HG03159 (cell line): ENCODE measurements at regions not wholly inside any gene's neighbourhood (a gene's known extent, or its start where the extent isn't known, plus 50 kb on each side); places are given as distances from the start of the nearest gene placed in this dataset.
"Not testable (repeated sequence)": the region's sequence is repeated elsewhere in the genome, so short reads cannot be mapped to it uniquely, and the experiment has no call there.

Experiments used
- ATAC-seq: cut with Tn5 transposase; IDR thresholded peaks from one replicate; pipeline ENCODE4 v1.9.1; 2021; ENCODE audit warnings: mild to moderate bottlenecking, moderate library complexity; ENCODE audit not compliant: unreplicated experiment

DNA sequence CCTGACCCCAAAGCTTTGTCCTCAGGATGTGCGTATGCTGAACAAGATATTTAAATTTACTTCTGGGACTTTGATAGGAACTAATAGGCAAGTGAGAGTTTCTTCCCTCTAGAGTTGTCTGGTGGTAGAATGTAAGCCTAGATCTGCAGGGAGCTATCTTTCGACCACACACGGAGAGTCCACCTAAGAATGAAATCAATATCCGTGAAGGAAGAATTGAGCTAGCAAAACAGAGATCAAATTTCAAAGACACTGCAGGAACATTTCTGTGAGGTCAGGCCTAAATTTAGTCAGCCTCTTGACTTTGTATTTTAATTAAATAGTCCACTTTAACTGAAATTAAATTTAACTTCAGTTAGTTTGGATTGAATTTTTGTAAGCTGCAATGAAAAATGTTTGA, 871.3 kb downstream of the RAB28 start:
- ATAC-seq = no peak

GRCh38 chr4:12609212-12609875, 874.8 kb downstream of the RAB28 start:
- not testable (repeated sequence) for ATAC-seq

GRCh38 chr4:12595986-12596385, 888.2 kb downstream of the RAB28 start:
- ATAC-seq = no peak

- ATAC-seq = no peak
Measured at GRCh38 chr4:12595489-12595888, 888.7 kb downstream of the RAB28 start.

DNA sequence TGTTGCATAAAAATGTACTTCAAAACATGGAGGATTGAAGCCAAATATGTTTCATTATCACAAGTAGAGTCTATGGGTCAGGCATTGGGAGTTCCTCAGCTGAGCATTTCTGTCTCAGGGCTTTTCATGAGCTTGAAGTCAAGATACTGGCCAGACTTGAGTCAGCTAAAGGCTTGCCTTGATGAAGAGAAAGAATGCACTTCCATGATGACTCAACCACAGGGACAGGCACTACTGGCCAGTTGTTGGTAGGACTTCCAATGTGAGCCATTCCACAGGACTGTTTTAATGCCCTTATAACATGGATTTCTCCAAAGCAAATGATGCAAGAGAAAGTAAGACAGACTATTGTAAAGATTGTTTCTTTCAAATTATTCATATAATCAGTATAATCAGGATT, 895.6 kb downstream of the RAB28 start:
- ATAC-seq = no peak

DNA sequence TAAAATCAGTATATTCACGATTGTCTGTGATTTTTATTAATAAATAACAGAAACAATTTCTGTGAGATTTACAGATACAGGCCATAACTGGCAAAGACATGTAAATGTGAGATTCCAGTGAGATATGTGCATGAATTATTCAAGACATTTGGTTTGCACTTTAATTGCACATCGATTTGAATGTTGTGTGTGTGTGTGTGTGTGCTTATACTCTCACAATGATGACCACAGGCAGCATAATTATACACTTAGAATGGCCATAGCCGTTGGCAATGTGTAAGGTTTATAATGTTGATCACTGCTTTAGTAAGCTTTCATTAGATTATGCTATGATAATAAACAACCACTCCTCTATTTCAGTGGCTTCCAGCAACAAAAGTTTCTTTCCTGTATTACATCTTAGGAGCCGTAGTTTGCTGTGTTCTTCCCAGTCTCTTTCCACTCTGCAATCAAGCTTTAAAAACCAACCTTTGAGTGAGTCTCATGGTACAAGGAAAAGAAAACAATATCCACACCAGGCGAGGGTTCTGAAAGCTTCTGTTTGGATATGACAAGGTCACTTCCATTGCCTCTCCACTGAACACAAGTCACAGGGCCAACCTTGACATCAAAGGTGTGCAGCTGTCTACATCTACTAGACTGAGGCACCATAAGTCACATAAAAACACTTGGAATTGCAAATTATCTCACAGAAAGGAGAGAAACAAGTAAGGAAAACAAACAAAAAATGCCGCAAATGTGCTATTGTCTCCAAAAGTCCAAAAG, 897.7 kb downstream of the RAB28 start:
- no peak for ATAC-seq

- ATAC-seq = no peak
Measured at GRCh38 chr4:12584116-12584875, 899.8 kb downstream of the RAB28 start.

- ATAC-seq = no peak
Measured at GRCh38 chr4:12583275-12583674, 900.9 kb downstream of the RAB28 start.

- no peak for ATAC-seq
Measured at GRCh38 chr4:12580787-12581186, 903.4 kb downstream of the RAB28 start.

DNA sequence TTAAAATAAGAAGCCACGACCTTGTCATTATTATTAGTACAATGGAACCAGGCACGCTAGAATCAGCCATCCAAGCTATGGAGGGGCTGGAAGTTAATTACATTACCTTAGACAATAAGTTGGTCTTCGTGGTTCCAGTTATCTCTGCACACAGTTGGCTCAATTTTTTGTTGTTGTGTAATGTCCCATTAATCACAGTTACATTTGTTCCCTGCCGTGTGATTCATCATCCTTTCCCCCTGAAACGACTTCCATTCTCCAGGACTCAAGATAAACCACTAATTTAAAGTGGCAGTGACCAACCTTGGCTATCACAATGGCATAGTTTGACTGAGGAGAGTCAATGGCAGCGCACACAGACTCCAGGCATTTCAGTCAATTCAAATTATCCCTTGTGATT, 905.0 kb downstream of the RAB28 start:
- no peak for ATAC-seq

DNA sequence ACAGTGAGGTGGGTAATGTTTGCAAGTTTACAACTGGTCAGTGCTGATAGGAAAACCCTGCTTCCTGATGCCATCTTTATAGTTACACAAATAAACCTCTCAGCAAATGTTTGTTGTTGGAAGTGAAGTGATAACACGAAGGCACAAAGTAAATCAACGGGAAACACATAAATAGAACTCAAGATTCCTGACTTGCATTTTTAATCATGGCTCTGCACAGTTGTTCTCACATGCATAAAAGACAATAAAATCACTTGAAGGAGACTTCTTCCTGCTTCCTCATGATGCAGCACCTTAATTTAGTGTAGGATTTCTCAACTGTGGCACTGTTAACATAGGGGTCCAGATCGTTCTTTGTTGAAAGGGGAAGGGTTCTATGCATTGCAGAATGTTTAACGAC, 907.7 kb downstream of the RAB28 start:
- ATAC-seq = no peak

DNA sequence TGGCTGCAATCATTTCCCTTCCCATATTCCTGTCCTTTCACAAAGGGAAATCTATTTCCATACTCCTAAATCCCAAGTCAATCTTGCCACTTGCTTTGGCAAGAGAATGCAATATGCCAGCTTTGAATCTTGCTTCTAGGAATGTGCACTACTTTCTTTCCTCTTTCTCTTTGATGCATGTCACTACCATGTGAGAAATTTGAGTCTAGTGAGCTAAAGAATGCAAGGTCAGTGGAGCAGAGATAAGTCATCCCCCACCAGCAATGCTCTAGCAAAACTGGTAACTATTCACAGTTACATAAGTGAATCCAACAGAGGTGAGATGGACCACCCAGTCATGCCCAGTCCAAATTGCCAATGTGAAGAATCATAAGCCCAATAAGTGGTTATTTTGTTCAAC, 910.4 kb downstream of the RAB28 start:
- ATAC-seq = no peak

- no peak for ATAC-seq
Measured at GRCh38 chr4:12562476-12563140, 921.5 kb downstream of the RAB28 start.

DNA sequence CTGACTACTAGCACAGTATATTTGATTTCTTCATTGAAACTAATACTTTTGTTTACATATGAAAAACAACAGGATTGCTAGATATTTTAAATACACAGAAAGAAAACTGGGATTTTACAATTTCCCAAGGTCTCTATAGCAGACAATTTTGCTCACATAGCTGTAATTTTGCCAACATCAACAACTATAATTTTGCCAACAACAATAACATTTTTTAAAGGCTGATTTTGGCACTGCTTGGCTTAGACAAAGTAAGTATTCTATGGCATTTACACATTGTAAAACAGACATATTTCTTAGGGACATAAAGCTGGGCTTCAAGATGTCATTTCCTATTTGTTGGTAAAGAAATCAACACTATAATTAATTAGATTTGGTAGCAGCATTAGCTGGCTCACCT, 922.1 kb downstream of the RAB28 start:
- ATAC-seq = no peak

- no peak for ATAC-seq
Measured at GRCh38 chr4:12555011-12555410, 929.1 kb downstream of the RAB28 start.

DNA sequence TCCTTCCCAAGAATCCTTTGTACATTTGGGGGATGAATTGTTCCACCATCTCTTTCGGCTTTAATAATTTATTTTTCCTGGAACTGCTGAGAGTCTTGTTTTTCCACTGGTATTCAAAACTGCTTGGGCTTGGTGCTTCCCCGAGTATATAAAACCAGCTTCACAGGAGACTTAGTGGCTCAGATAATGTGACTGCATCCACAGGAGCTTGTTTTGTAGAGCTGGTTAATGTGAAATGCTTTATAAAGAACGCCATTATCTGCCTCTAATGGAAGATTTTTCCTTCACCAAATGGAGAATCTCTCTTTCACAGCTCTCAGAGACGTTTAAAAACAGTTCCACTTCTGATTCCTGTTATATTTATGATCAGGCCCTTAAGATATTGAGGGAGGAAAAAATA, 935.5 kb downstream of the RAB28 start:
- no peak for ATAC-seq

DNA sequence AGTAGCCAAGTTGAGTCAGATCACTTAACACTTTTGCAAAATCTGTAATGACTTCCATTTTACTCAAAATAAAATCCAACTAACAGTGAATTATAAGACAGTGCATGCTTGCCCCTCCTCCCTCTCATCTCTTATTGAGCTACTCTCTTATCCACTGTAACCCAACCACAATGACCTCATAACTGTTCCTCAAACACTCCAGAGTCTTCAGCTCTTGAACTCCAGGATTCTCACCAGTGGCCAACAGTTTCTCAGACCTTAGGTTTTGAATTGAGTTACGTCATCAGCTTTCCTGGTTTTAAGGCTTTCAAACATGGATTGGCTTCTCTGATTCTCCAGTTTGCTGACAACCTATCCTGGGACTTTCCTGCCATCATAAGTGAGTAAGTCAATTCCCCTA, 938.3 kb downstream of the RAB28 start:
- ATAC-seq = no peak

GRCh38 chr4:12538162-12538561, 946.0 kb downstream of the RAB28 start:
- no peak for ATAC-seq

DNA sequence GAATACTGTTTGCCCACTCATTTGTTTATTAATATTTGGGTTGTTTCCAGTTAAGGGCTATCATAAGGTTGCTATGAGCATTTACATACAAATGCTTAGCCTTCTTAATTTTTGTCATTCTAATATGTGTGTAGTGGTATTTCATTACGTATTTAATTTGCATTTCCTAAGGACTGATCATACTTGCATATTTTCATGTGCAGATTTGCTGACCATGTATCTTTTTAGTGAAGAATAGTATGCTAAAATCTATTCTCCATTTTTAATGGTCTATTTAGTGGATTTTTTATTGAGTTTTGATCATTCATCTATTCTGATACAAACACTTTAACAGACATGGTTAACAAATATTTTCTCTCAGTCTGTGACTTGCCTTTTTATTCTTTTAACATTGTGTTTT, 949.5 kb downstream of the RAB28 start:
- no peak for ATAC-seq

DNA sequence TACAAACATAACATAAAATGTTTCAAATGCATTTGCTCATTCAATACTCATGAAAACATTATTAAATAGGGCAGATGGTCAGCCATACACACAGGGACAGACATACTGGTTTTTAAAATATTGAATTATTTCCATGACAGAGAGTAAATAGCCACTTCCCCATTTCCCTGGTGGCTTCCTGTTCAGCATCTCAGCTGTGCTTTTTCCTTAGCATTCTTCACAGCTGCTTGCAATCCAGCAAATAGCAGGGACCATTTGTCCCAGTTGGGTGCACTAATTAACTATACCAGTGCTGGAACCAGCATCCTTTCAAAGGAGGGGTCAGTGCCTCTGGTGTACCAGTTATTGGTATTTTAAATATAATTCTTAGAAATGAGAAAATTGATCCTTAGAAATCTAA, 964.7 kb downstream of the RAB28 start:
- no peak for ATAC-seq

DNA sequence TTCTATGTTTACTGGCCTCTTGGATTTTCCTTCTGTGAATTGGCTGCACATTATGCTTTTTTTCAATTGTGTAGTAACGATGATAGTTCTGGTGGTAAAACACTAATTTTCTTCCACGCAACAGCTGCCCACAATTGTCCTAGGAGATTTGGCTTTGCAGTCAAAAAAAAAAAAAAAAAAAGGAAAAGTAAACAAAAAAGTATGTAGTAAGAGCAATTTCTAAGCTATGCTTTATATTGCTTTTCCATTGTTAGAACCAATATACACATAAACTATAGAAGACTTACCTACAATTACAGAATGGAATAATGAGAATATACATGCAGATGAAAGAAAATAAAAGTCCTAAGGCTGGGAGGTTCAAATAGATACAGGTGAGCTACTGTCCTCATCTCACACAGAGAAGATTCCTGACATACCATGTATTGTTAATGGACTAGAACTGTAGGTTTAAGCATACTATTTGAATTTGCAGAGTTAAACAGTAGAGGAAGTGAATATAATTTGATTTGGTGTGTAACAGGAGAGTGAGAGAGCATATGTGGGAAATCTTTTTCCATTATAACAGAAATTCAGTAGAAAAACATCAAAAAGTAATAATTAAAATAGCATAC, 976.2 kb downstream of the RAB28 start:
- no peak for ATAC-seq
